Keratinocyte (primary cell): ENCODE measurements at regions not wholly inside any gene's neighbourhood (a gene's known extent, or its start where the extent isn't known, plus 50 kb on each side); places are given as distances from the start of the nearest gene placed in this dataset.
A peak's percentile ranks its signal among the peaks of the same experiment; 100 is the strongest.

ENCODE experiments used
- DNase-seq: peaks from one replicate; pipeline ENCODE4 v3.0.0-alpha.2; 2011; ENCODE audit warnings: low read depth, missing footprints, low spot score
- FAIRE-seq: peaks from 2 replicates; lab custom pipeline; 2011; peaks lifted over from hg19 to GRCh38; lab: Jason Lieb, UNC
- H2AFZ ChIP-seq: 2 replicates; pipeline ENCODE4 v1.6.0; 2012; ENCODE audit warnings: low read length, control low read depth, inconsistent platforms; ENCODE audit not compliant: control insufficient read depth
- H3K27ac ChIP-seq: 2 replicates; pipeline ENCODE4 v1.5.1; 2011; ENCODE audit warnings: low read length; ENCODE audit not compliant: control insufficient read depth, insufficient read depth
- H3K27me3 ChIP-seq: 3 replicates; pipeline ENCODE4 v1.6.0; 2011; ENCODE audit warnings: low read length; ENCODE audit not compliant: control insufficient read depth, insufficient read depth; ENCODE audit errors: extremely low read depth
- H3K36me3 ChIP-seq, 2 experiments: 2 replicates in 1 of 2; 3 replicates in 1 of 2; pipeline ENCODE4 v1.5.1; 2011; ENCODE audit warnings: low read length in 2 of 2, mild to moderate bottlenecking in 1 of 2; ENCODE audit not compliant: control insufficient read depth in 2 of 2, insufficient read depth in 2 of 2; ENCODE audit errors: extremely low read depth in 1 of 2
- H3K4me1 ChIP-seq: 3 replicates; pipeline ENCODE4 v1.5.1; 2011; ENCODE audit warnings: low read length; ENCODE audit not compliant: control insufficient read depth, insufficient read depth; ENCODE audit errors: extremely low read depth
- H3K4me2 ChIP-seq: 3 replicates; pipeline ENCODE4 v1.6.0; 2011; ENCODE audit warnings: low read depth, low read length; ENCODE audit not compliant: control insufficient read depth, insufficient read depth; ENCODE audit errors: extremely low read depth
- H3K4me3 ChIP-seq, 3 experiments: fragments of 200-600 bp in 1 of 3; sonication (generic) in 1 of 3; 2 replicates in 2 of 3; 3 replicates in 1 of 3; pipeline ENCODE4 v1.5.1; 2011 to 2016; ENCODE audit warnings: low read length in 3 of 3, mild to moderate bottlenecking in 3 of 3, control low read depth in 2 of 3, inconsistent platforms in 1 of 3, low read depth in 1 of 3, mixed read lengths in 1 of 3, mixed run types in 1 of 3, moderate library complexity in 1 of 3; ENCODE audit not compliant: control insufficient read depth in 2 of 3, insufficient read depth in 2 of 3; ENCODE audit errors: extremely low read depth in 1 of 3
- H3K79me2 ChIP-seq: 2 replicates; pipeline ENCODE4 v1.6.0; 2012; ENCODE audit warnings: low read length; ENCODE audit not compliant: control insufficient read depth, insufficient read depth
- H3K9ac ChIP-seq: 3 replicates; pipeline ENCODE4 v1.6.0; 2011; ENCODE audit warnings: low read length; ENCODE audit not compliant: control insufficient read depth, insufficient read depth; ENCODE audit errors: extremely low read depth
- H3K9me1 ChIP-seq: 3 replicates; pipeline ENCODE4 v1.6.0; 2011; ENCODE audit warnings: low read length; ENCODE audit not compliant: control insufficient read depth, insufficient read depth; ENCODE audit errors: extremely low read depth
- H3K9me3 ChIP-seq: 2 replicates; pipeline ENCODE4 v1.5.1; 2012; ENCODE audit warnings: low read depth, low read length; ENCODE audit not compliant: control insufficient read depth
- H4K20me1 ChIP-seq: 3 replicates; pipeline ENCODE4 v1.6.0; 2011; ENCODE audit warnings: low read length; ENCODE audit not compliant: control insufficient read depth, insufficient read depth; ENCODE audit errors: extremely low read depth
- EZH2 ChIP-seq: IDR thresholded peaks from one replicate; pipeline ENCODE4 v1.6.1; 2012; ENCODE audit warnings: inconsistent platforms, mild to moderate bottlenecking, low read length, moderate library complexity
- dilution Hi-C: fragments of 300-500 bp; cut with MboI; formaldehyde crosslinking; loops from one replicate; pipeline ENCODE4 v1.7.0; 2020; ENCODE audit warnings: low sequenced_read_pairs; ENCODE audit not compliant: extremely low pct_ligation_motif_present
- TF ChIP-seq, protein P1 (sequence below), 3 experiments: IDR thresholded peaks in 1 of 3; conservative IDR thresholded peaks in 1 of 3; optimal IDR thresholded peaks in 1 of 3; 2 replicates in 2 of 3; 3 replicates in 1 of 3; pipeline versions ENCODE3 to v1.5.1; 2011; ENCODE audit warnings: low read length in 3 of 3, mild to moderate bottlenecking in 3 of 3, moderate library complexity in 2 of 3, control low read depth in 1 of 3, inconsistent platforms in 1 of 3; ENCODE audit not compliant: insufficient read depth in 2 of 3; ENCODE audit errors: extremely low read depth in 1 of 3

DNA sequence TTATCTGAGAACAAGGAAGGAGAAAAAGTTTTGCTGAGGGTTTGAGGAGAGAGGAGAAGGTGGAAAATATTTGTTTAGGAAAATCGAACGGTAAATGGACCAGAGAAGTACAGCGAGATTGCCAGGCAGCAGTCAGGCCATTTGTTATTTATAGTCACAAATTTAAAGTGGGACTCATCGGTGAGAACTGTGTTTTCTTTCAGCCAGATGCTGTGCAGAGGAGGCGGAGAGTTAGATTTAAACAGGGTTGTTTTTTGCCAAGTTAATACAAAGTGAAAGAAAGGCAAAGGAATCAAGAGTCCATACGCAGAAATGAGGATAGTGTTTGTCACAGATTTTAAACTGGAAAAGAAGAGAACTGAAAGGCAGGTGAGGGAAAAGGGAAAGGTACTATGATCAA is 200.6 kb upstream of the CNOT2 start:
- FAIRE-seq, result no peak
- H2AFZ ChIP-seq, result peak overlapping the region; percentile 21
- TF ChIP-seq, protein P1, sequence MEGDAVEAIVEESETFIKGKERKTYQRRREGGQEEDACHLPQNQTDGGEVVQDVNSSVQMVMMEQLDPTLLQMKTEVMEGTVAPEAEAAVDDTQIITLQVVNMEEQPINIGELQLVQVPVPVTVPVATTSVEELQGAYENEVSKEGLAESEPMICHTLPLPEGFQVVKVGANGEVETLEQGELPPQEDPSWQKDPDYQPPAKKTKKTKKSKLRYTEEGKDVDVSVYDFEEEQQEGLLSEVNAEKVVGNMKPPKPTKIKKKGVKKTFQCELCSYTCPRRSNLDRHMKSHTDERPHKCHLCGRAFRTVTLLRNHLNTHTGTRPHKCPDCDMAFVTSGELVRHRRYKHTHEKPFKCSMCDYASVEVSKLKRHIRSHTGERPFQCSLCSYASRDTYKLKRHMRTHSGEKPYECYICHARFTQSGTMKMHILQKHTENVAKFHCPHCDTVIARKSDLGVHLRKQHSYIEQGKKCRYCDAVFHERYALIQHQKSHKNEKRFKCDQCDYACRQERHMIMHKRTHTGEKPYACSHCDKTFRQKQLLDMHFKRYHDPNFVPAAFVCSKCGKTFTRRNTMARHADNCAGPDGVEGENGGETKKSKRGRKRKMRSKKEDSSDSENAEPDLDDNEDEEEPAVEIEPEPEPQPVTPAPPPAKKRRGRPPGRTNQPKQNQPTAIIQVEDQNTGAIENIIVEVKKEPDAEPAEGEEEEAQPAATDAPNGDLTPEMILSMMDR (optimal IDR thresholded peaks at IDR 0.05 in 1 of 3, IDR thresholded peaks at IDR 0.05 in 1 of 3, conservative IDR thresholded peaks at IDR 0.05 in 1 of 3; ENCODE audit: extremely low read depth in 1 of 3, insufficient read depth in 2 of 3, low read length in 3 of 3), result no peak
- TF ChIP-seq EZH2, result no peak

DNA sequence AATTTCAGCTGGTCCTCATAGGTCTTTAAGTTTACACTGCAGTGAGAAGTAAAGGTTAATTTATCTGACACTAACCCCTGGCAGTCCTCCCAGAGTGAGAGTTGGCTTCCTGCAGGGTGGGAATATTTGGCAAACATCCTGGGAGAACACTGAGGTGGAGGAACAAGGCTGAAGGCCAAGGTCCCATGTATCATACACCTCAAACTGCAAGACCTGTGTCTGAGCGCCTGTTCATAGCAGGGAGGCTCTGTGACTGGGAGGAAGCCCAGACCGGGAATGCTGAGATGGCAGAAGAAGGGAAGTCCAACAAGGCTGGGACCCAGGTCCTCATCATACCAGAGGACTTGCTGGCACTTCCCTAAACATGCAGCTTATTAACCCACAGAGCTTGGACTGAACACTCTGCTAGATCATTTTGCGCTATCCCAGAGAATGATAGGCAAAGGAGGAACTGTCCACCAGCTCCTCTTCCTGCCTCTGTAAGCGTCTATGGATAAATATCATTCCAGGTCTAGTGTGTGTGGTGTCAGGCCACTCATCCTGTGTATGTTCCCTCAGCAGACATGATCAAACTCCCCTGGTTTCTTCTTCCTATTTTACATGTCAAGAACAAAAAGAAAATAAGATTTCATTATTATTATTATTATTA is 199.6 kb upstream of the CNOT2 start:
- Histone ChIP-seq H3K79me2 (no peaks in the 10 kb centered on the region), H3K9me1 (no peaks in the 10 kb centered on the region), H3K36me3 (no peaks in the 10 kb centered on the region), H4K20me1 (no peaks in the 10 kb centered on the region), H3K9me3 (no peaks in the 10 kb centered on the region), H3K4me1 (peaks cover 16% of the 10 kb centered on the region), H3K4me3 (no peak overlapping the region), H3K9ac (no peak overlapping the region), H3K27ac (no peak overlapping the region), H3K4me2 (no peak overlapping the region), H2AFZ (peak overlapping the region; percentile 16), H3K27me3 (no peaks in the 10 kb centered on the region)
- DNase-seq (no peak), FAIRE-seq (peak; percentile 5)
- no peak for TF ChIP-seq EZH2
- TF ChIP-seq, protein P1 (optimal IDR thresholded peaks at IDR 0.05 in 1 of 3, IDR thresholded peaks at IDR 0.05 in 1 of 3, conservative IDR thresholded peaks at IDR 0.05 in 1 of 3; ENCODE audit: extremely low read depth in 1 of 3, insufficient read depth in 2 of 3, low read length in 3 of 3), result no peak
- dilution Hi-C loops, result no loop called here

More for the DNA sequence above, 200.6 kb upstream of the CNOT2 start:
- Histone ChIP-seq H3K4me2 (no peak overlapping the region), H3K9ac (no peak overlapping the region), H4K20me1 (no peaks in the 10 kb centered on the region), H3K9me3 (no peaks in the 10 kb centered on the region), H3K4me3 (no peak overlapping the region), H3K79me2 (no peaks in the 10 kb centered on the region), H3K27me3 (no peaks in the 10 kb centered on the region), H3K9me1 (no peaks in the 10 kb centered on the region), H3K36me3 (no peaks in the 10 kb centered on the region), H3K4me1 (peaks cover 16% of the 10 kb centered on the region), H3K27ac (no peak overlapping the region)
- dilution Hi-C loops, result no loop called here
- no peak for DNase-seq
